ENCODE measurements at regions not wholly inside any gene's neighbourhood (a gene's known extent, or its start where the extent isn't known, plus 50 kb on each side); places are given as distances from the start of the nearest gene placed in this dataset.

DNA sequence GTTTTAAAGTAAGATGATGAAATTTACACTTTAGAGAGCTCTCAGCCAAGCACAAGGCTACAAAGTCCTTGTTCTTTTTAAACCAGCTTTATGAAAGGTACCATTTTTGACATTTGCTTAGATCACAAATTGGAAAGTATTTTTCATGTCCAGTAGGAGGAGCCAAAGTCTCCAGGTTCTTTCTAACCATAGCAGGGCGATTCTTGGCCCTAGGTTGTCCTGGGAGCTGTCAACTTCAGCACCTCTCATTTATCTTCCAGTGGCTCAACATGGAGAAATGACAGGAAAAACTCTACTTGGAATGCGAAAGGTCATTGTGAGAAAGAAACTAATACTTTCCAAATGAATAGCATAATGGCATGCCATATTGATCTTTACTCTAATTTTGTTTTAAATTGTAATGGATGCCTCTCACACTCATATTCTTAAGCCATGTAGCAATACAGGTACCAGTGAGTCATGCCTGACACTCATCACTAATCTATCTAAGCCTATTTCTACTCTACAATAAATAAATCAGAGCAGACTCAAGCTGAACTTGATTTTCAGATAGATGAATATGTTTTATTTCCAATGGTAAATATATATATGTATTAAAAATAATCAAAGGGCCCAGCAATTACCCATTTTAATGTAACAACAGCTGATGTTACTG, 919.1 kb upstream of the EEF2KMT start:
- Histone ChIP-seq H3K9me3 (ENCODE audit: control insufficient read depth, insufficient read depth, low read length) (peaks cover 39% of the 10 kb centered on the region), H3K27me3 (ENCODE audit: control insufficient read depth, insufficient read depth, low read length) (no peaks in the 10 kb centered on the region), H3K27ac (ENCODE audit: low read depth, low read length) (no peak overlapping the region), H3K4me3 (ENCODE audit: low read depth, low read length) (no peak overlapping the region)
- no peak for DNase-seq (ENCODE audit: low read depth, low spot score)
- CTCF ChIA-PET = no interaction called here
- no peak for TF ChIP-seq CTCF (IDR thresholded peaks at IDR 0.05; ENCODE audit: low read depth, low read length)
- POLR2A ChIA-PET = no interaction called here

GRCh38 chr16:6012716-6013115, 915.1 kb upstream of the EEF2KMT start:
- Histone ChIP-seq H3K4me3 (ENCODE audit: low read depth, low read length) (no peak overlapping the region), H3K9me3 (ENCODE audit: control insufficient read depth, insufficient read depth, low read length) (peaks cover 9% of the 10 kb centered on the region; the same call in 1 of the 2 replicates), H3K27me3 (ENCODE audit: control insufficient read depth, insufficient read depth, low read length) (no peaks in the 10 kb centered on the region), H3K27ac (ENCODE audit: low read depth, low read length) (no peak overlapping the region)
- CTCF ChIA-PET = no interaction called here
- TF ChIP-seq CTCF (IDR thresholded peaks at IDR 0.05; ENCODE audit: low read depth, low read length) = no peak
- POLR2A ChIA-PET = no interaction called here
- no peak for DNase-seq (ENCODE audit: low read depth, low spot score)

GRCh38 chr16:6009151-6009550, 911.6 kb upstream of the EEF2KMT start:
- Histone ChIP-seq H3K4me3 (ENCODE audit: low read depth, low read length) (no peak overlapping the region), H3K27ac (ENCODE audit: low read depth, low read length) (no peak overlapping the region), H3K27me3 (ENCODE audit: control insufficient read depth, insufficient read depth, low read length) (no peaks in the 10 kb centered on the region), H3K9me3 (ENCODE audit: control insufficient read depth, insufficient read depth, low read length) (peaks cover 11% of the 10 kb centered on the region; the same call in 1 of the 2 replicates)
- DNase-seq (ENCODE audit: low read depth, low spot score) = no peak
- ChIA-PET CTCF (no interaction called here), POLR2A (no interaction called here)
- TF ChIP-seq CTCF (IDR thresholded peaks at IDR 0.05; ENCODE audit: low read depth, low read length) = no peak

GRCh38 chr16:6008670-6009069, 911.1 kb upstream of the EEF2KMT start:
- no peak for TF ChIP-seq CTCF (IDR thresholded peaks at IDR 0.05; ENCODE audit: low read depth, low read length)
- no peak overlapping the region for H3K27ac ChIP-seq (ENCODE audit: low read depth, low read length)
- no peak for DNase-seq (ENCODE audit: low read depth, low spot score)
- H3K9me3 ChIP-seq (ENCODE audit: control insufficient read depth, insufficient read depth, low read length) = peaks cover 13% of the 10 kb centered on the region; the same call in 1 of the 2 replicates
- ChIA-PET POLR2A (no interaction called here), CTCF (no interaction called here)
- no peak overlapping the region for H3K4me3 ChIP-seq (ENCODE audit: low read depth, low read length)
- H3K27me3 ChIP-seq (ENCODE audit: control insufficient read depth, insufficient read depth, low read length) = no peaks in the 10 kb centered on the region

- Histone ChIP-seq H3K27me3 (ENCODE audit: control insufficient read depth, insufficient read depth, low read length) (no peaks in the 10 kb centered on the region), H3K9me3 (ENCODE audit: control insufficient read depth, insufficient read depth, low read length) (peaks cover 25% of the 10 kb centered on the region), H3K27ac (ENCODE audit: low read depth, low read length) (no peak overlapping the region), H3K4me3 (ENCODE audit: low read depth, low read length) (no peak overlapping the region)
- DNase-seq (ENCODE audit: low read depth, low spot score) = no peak
- ChIA-PET CTCF (no interaction called here), POLR2A (no interaction called here)
- no peak for TF ChIP-seq CTCF (IDR thresholded peaks at IDR 0.05; ENCODE audit: low read depth, low read length)
Measured at GRCh38 chr16:5993356-5993755, 895.8 kb upstream of the EEF2KMT start.
